ENCODE measurements at regions not wholly inside any gene's neighbourhood (a gene's known extent, or its start where the extent isn't known, plus 50 kb on each side); places are given as distances from the start of the nearest gene placed in this dataset.

DNA sequence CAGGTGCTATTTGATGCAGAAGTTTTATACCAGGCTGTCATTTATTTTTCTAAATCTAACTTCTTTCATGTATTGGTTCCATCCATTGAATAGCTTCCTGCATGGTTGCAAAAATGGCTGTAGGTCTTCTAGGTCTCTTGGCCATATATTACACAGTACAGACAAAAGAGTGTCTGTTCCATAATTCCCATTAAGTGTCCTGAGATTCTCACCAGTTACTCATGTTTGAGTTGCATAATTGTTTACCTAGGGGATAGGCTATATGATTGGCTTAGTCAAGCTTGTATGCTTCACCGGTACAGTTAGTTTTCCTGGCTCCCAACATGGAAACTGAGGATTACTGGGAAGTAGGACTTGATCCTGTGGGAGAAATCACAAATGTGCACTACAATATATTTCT is 399.4 kb upstream of the NUDT12 start:
- H3K27ac ChIP-seq = no peak overlapping the region
- H3K36me3 ChIP-seq = no peaks in the 10 kb centered on the region
- H3K4me3 ChIP-seq (ENCODE audit: low read depth in 1 of 2, low read length in 1 of 2) = no peak overlapping the region
- H3K27me3 ChIP-seq = no peaks in the 10 kb centered on the region
- H3K9me3 ChIP-seq = no peaks in the 10 kb centered on the region
- H3K4me1 ChIP-seq (ENCODE audit: control insufficient read depth in 1 of 2, insufficient read depth in 1 of 2, low read depth in 1 of 2, low read length in 1 of 2) = no peaks in the 10 kb centered on the region
- TF ChIP-seq, protein P1, sequence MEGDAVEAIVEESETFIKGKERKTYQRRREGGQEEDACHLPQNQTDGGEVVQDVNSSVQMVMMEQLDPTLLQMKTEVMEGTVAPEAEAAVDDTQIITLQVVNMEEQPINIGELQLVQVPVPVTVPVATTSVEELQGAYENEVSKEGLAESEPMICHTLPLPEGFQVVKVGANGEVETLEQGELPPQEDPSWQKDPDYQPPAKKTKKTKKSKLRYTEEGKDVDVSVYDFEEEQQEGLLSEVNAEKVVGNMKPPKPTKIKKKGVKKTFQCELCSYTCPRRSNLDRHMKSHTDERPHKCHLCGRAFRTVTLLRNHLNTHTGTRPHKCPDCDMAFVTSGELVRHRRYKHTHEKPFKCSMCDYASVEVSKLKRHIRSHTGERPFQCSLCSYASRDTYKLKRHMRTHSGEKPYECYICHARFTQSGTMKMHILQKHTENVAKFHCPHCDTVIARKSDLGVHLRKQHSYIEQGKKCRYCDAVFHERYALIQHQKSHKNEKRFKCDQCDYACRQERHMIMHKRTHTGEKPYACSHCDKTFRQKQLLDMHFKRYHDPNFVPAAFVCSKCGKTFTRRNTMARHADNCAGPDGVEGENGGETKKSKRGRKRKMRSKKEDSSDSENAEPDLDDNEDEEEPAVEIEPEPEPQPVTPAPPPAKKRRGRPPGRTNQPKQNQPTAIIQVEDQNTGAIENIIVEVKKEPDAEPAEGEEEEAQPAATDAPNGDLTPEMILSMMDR (IDR thresholded peaks at IDR 0.05) = no peak

DNA sequence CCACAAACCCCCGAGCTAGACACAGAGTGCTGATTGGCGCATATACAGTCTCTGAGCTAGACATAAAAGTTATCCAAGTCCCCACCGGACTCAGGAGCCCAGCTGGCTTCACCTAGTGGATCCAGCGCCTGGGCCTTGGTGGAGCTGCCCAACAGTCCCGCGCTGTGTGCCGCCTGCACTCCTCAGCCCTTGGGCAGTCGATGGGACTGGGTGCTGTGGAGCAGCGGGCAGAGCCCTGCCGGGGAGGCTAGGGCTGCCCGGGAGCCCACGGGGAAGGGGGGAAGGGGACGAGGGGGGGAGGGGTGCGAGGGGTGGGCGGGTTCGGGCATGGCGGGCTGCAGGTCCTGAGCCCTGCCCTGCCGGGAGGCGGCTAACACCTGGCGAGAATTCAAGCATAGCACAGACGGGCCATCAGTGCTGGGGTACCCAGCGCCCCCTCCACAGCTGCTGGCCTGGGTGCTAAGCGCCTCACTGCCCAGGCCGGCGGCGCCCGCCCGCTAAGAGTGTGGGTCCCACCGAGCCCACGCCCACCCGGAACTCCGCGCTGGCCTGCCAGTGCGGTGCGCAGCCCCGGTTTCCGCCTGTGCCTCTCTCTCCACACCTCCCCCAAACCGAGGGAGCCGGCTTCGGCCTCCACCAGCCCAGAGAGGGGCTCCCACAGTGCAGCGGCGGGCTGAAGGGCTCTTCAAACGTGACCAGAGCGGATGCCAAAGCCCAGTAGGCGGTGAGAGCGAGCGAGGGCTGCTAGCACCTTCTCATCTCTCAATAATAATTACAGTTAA is 391.2 kb upstream of the NUDT12 start:
- Histone ChIP-seq H3K9me3 (no peaks in the 10 kb centered on the region), H3K27ac (no peak overlapping the region), H3K36me3 (no peaks in the 10 kb centered on the region), H3K4me1 (ENCODE audit: control insufficient read depth in 1 of 2, insufficient read depth in 1 of 2, low read depth in 1 of 2, low read length in 1 of 2) (no peaks in the 10 kb centered on the region), H3K27me3 (no peaks in the 10 kb centered on the region), H3K4me3 (ENCODE audit: low read depth in 1 of 2, low read length in 1 of 2) (no peak overlapping the region)
- TF ChIP-seq, protein P1 (IDR thresholded peaks at IDR 0.05) = no peak

DNA sequence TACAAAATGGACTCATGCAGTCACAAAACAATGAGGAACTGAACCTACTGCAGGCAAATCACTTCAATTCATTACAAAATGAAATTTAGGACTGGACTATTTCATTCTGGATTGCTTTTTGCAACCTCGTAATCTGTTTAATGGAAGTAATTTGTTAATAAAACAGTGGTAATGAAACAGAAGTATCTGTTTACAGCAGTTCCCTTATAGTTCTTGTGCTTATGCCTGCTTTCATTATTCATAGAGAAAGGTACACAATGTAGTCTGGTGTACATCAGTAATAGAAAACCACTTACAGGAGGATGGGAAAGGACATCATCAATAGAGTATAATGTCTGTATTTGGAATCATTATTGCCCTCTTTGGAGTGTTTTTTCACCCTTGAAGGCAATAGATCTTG is 389.2 kb upstream of the NUDT12 start:
- Histone ChIP-seq H3K27me3 (no peaks in the 10 kb centered on the region), H3K9me3 (no peaks in the 10 kb centered on the region), H3K27ac (no peak overlapping the region), H3K36me3 (no peaks in the 10 kb centered on the region), H3K4me3 (ENCODE audit: low read depth in 1 of 2, low read length in 1 of 2) (no peak overlapping the region), H3K4me1 (ENCODE audit: control insufficient read depth in 1 of 2, insufficient read depth in 1 of 2, low read depth in 1 of 2, low read length in 1 of 2) (no peaks in the 10 kb centered on the region)
- TF ChIP-seq, protein P1 (IDR thresholded peaks at IDR 0.05) = no peak

DNA sequence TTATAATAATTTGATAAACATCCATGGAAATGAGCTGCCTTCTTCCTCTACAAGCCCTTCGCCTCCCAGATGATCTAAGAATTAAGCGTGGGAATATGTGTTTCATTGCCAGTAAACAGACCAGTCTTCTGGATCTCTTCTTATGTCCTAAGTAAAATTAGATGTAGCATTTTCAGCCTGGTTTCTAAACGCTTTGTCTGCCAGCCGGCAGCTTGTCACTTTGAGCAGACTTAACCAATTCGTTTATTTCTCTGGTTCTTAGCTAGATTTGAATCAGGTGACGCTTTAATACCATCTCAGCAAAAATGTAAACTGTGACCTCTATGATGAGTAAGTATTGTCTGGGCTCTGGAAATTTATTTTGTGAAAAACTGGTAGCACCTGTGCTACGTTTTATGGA is 380.6 kb upstream of the NUDT12 start:
- Histone ChIP-seq H3K4me3 (ENCODE audit: low read depth in 1 of 2, low read length in 1 of 2) (no peak overlapping the region), H3K27ac (no peak overlapping the region), H3K27me3 (no peaks in the 10 kb centered on the region), H3K36me3 (no peaks in the 10 kb centered on the region), H3K9me3 (no peaks in the 10 kb centered on the region), H3K4me1 (ENCODE audit: control insufficient read depth in 1 of 2, insufficient read depth in 1 of 2, low read depth in 1 of 2, low read length in 1 of 2) (no peaks in the 10 kb centered on the region)
- TF ChIP-seq, protein P1 (IDR thresholded peaks at IDR 0.05) = no peak

DNA sequence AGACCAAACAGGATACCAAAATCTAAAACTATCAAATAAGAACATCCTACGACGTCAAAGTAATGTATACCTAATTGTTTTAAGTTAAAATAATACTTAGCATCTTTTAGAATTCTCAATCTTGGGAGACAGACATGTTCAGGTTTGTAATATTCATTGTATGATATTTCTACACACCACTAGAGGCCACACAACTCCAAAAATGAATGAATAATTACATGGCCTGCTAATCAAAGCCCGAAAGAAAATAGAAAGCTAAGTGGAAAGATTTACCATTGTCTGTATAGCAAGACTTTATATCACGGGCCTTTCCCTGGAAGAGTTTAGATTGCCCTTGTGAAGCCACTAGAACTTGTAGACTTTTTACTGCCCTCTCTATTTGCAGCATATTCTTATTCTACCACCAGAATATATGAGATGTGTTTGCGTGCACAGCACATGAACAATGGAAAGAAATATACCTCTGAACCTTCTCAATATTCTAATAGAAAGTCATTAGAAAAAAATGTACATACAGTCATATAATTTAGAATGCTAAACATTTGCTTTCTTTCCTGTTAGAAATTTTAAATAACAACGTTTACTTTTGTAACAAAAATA is 380.1 kb upstream of the NUDT12 start:
- TF ChIP-seq, protein P1 (IDR thresholded peaks at IDR 0.05) = no peak

More for the DNA sequence above, 380.1 kb upstream of the NUDT12 start:
- no peaks in the 10 kb centered on the region for H3K4me1 ChIP-seq (ENCODE audit: control insufficient read depth in 1 of 2, insufficient read depth in 1 of 2, low read depth in 1 of 2, low read length in 1 of 2)
- no peaks in the 10 kb centered on the region for H3K36me3 ChIP-seq
- no peaks in the 10 kb centered on the region for H3K27me3 ChIP-seq
- no peak overlapping the region for H3K4me3 ChIP-seq (ENCODE audit: low read depth in 1 of 2, low read length in 1 of 2)
- no peak overlapping the region for H3K27ac ChIP-seq
- H3K9me3 ChIP-seq = no peaks in the 10 kb centered on the region

Data from neutrophil (primary cell).